Heart left ventricle (tissue), 13 donors: ENCODE measurements at regions not wholly inside any gene's neighbourhood (a gene's known extent, or its start where the extent isn't known, plus 50 kb on each side); places are given as distances from the start of the nearest gene placed in this dataset.

Experiments used
- CTCF ChIP-seq, 12 donors: fragments of 200-600 bp; sonication (generic) in 4 of 12; IDR thresholded peaks; one replicate each; pipeline versions ENCODE4 v1.5.0 to v1.8.0; 2018 to 2022; ENCODE audit warnings: antibody characterized with exemption in 12 of 12, mild to moderate bottlenecking in 5 of 12
- POLR2A ChIP-seq, 2 donors: fragments of 450-650 bp; IDR thresholded peaks; one replicate each; pipeline ENCODE4 v1.6.1; 2017; ENCODE audit warnings: antibody characterized with exemption in 2 of 2, mild to moderate bottlenecking in 2 of 2, moderate library complexity in 2 of 2
- donor health status: ischemic (EF 13 %, LVEDD 7.1; RV severe dilation, severe dysfunction).
- donor health status: DM: no; HTN: yes; CAD: no.
- donor health status: DM: no; HTN: no; CAD: no.
- donor health status: ischemic (EF 25% LVEDD 6.9; RV normal size, moderate dysfunction).
- donor health status: ischemic (EF 25% LVEDD 5.7; RV mildly dilated, moderate dysfunction).
- donor health status: ischemic (EF 35%, LVEDD 5.7; RV mildly dilated, moderate dysfunction).
- donor health status: nonischemic (EF 11% LVEDD 7.7; RV severe dilation, severe dysfunction).
- donor health status: DM: yes; HTN: yes; CAD: no.
- donor health status: PGD.
- donor health status: ischemic (EF 29% LVEDD 5.4; RV normal size, mild dysfunction).
- donor health status: nonischemic (EF 23%, LVEDD 6.1; RV moderate dilation, normal function).

GRCh38 chr2:193231634-193232033, 1036.9 kb upstream of the TMEFF2 start:
- TF ChIP-seq CTCF (IDR thresholded peaks at IDR 0.05) (no peak), POLR2A (IDR thresholded peaks at IDR 0.05) (no peak)
